Endothelial cell of umbilical vein (primary cell): ENCODE measurements at regions not wholly inside any gene's neighbourhood (a gene's known extent, or its start where the extent isn't known, plus 50 kb on each side); places are given as distances from the start of the nearest gene placed in this dataset.

Experiments used
- CTCF ChIP-seq, 2 donors: IDR thresholded peaks; 1 replicate in 1 of 2; 2 replicates in 1 of 2; pipeline ENCODE4 v1.5.1; 2011; ENCODE audit warnings: low read length in 2 of 2, mild to moderate bottlenecking in 2 of 2, moderate library complexity in 2 of 2, control low read depth in 1 of 2, inconsistent platforms in 1 of 2, low read depth in 1 of 2; ENCODE audit not compliant: insufficient read depth in 1 of 2; ENCODE audit errors: extremely low read depth in 1 of 2
- EZH2 ChIP-seq: IDR thresholded peaks from 2 replicates; pipeline ENCODE4 v1.6.1; 2012; ENCODE audit warnings: borderline replicate concordance, low read depth, mild to moderate bottlenecking, moderate library complexity, low read length, inconsistent platforms; ENCODE audit not compliant: severe bottlenecking
- GATA2 ChIP-seq: IDR thresholded peaks from 2 replicates; pipeline ENCODE4 v1.7.0; 2011; ENCODE audit warnings: low read depth, mild to moderate bottlenecking, moderate library complexity, mixed read lengths, low read length; ENCODE audit not compliant: insufficient read length, insufficient read depth
- POLR2A ChIP-seq: IDR thresholded peaks from 2 replicates; pipeline ENCODE4 v1.6.1; 2012; ENCODE audit warnings: low read depth, mild to moderate bottlenecking, control low read depth, low read length
- POLR2AphosphoS5 ChIP-seq: IDR thresholded peaks from 2 replicates; pipeline ENCODE4 v1.6.1; 2012; ENCODE audit warnings: low read depth, mild to moderate bottlenecking, control low read depth, low read length, moderate library complexity; ENCODE audit not compliant: insufficient read depth

- no peak for TF ChIP-seq CTCF (IDR thresholded peaks at IDR 0.05; ENCODE audit: extremely low read depth in 1 of 2, insufficient read depth in 1 of 2, low read depth in 1 of 2, low read length in 2 of 2)
- no peak for TF ChIP-seq POLR2AphosphoS5
- TF ChIP-seq EZH2: no peak
- no peak for TF ChIP-seq GATA2
- no peak for TF ChIP-seq POLR2A
Observed at GRCh38 chr6:56794421-56794820, 151.7 kb upstream of the DST start.
